ENCODE measurements at regions not wholly inside any gene's neighbourhood (a gene's known extent, or its start where the extent isn't known, plus 50 kb on each side); places are given as distances from the start of the nearest gene placed in this dataset.

- no peak for DNase-seq (ENCODE audit: low spot score)
These were observed 89.0 kb upstream of the PIK3CG start for GRCh38 chr7:106775975-106776607.

GRCh38 chr7:106776618-106777347 is 88.3 kb upstream of the PIK3CG start:
- DNase-seq (ENCODE audit: low spot score), result no peak

GRCh38 chr7:106777674-106778299 is 87.3 kb upstream of the PIK3CG start:
- no peak for DNase-seq (ENCODE audit: low spot score)

- DNase-seq (ENCODE audit: low spot score), result no peak
These were observed 86.3 kb upstream of the PIK3CG start for GRCh38 chr7:106778656-106779250.

GRCh38 chr7:106779877-106780276 is 85.2 kb upstream of the PIK3CG start:
- peak; percentile 38 for DNase-seq (ENCODE audit: low spot score)

GRCh38 chr7:106781007-106781406 is 84.1 kb upstream of the PIK3CG start:
- no peak for DNase-seq (ENCODE audit: low spot score)

- no peak for DNase-seq (ENCODE audit: low spot score)
These were observed 83.1 kb upstream of the PIK3CG start for GRCh38 chr7:106781828-106782544.

- DNase-seq (ENCODE audit: low spot score), result no peak
These were observed 81.8 kb upstream of the PIK3CG start for GRCh38 chr7:106783286-106783685.

- no peak for DNase-seq (ENCODE audit: low spot score)
These were observed 76.4 kb upstream of the PIK3CG start for GRCh38 chr7:106788637-106789036.

GRCh38 chr7:106791526-106791925 is 73.6 kb upstream of the PIK3CG start:
- no peak for DNase-seq (ENCODE audit: low spot score)

- no peak for DNase-seq (ENCODE audit: low spot score)
These were observed 72.7 kb upstream of the PIK3CG start for GRCh38 chr7:106792233-106792926.

GRCh38 chr7:106793015-106793975 is 71.8 kb upstream of the PIK3CG start:
- no peak for DNase-seq (ENCODE audit: low spot score)

- DNase-seq (ENCODE audit: low spot score), result no peak
These were observed 70.6 kb upstream of the PIK3CG start for GRCh38 chr7:106794276-106795083.

- no peak for DNase-seq (ENCODE audit: low spot score)
These were observed 69.8 kb upstream of the PIK3CG start for GRCh38 chr7:106795084-106795876.

GRCh38 chr7:106795877-106796231 is 69.2 kb upstream of the PIK3CG start:
- no peak for DNase-seq (ENCODE audit: low spot score)

GRCh38 chr7:106797937-106798336 is 67.1 kb upstream of the PIK3CG start:
- DNase-seq (ENCODE audit: low spot score), result no peak

GRCh38 chr7:106802589-106802988 is 62.5 kb upstream of the PIK3CG start:
- DNase-seq (ENCODE audit: low spot score), result no peak

GRCh38 chr7:106806556-106806955 is 58.5 kb upstream of the PIK3CG start:
- DNase-seq (ENCODE audit: low spot score), result no peak

- no peak for DNase-seq (ENCODE audit: low spot score)
These were observed 57.6 kb upstream of the PIK3CG start for GRCh38 chr7:106807474-106807873.
